ENCODE measurements at regions not wholly inside any gene's neighbourhood (a gene's known extent, or its start where the extent isn't known, plus 50 kb on each side); places are given as distances from the start of the nearest gene placed in this dataset.

GRCh38 chr3:29072611-29073010 is 208.3 kb upstream of the RBMS3 start:
- no peak for DNase-seq

- DNase-seq, result no peak
Measured at GRCh38 chr3:29077356-29077755, 203.5 kb upstream of the RBMS3 start.

GRCh38 chr3:29079358-29079757 is 201.5 kb upstream of the RBMS3 start:
- no peak for DNase-seq

GRCh38 chr3:29080967-29081366 is 199.9 kb upstream of the RBMS3 start:
- DNase-seq, result no peak

- DNase-seq, result no peak
Measured at GRCh38 chr3:29083081-29083480, 197.8 kb upstream of the RBMS3 start.

GRCh38 chr3:29083676-29084075 is 197.2 kb upstream of the RBMS3 start:
- no peak for DNase-seq

- no peak for DNase-seq
Measured at GRCh38 chr3:29088579-29088978, 192.3 kb upstream of the RBMS3 start.

GRCh38 chr3:29090912-29091597 is 189.8 kb upstream of the RBMS3 start:
- no peak for DNase-seq

DNA sequence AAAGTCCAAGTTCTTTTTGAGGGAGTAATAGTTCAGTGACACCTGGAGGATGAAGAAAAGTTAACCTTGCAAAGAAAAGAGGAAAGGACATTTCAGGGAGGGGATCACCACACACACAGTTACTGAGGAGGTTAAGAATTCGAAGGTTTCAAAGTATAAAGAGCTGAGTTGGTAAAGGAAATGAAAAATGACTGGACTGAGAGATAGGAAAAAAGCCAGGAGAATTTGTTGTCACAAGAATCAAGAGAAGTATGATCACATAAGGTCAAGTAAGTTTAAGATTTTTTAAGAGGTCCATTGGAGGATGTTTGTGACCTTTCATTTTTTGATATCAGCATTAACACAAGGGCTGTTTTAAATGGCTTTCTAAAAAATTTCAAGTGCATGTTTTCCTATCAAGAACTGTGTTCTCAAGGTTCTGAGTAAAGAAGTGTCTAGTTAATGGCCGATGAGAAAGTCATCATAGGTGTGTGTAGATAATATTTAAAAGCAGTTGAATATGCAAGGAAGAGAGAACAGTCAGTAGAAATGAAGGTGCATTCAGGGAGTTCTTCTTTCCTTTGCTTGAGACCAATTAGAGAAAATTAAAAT is 189.2 kb upstream of the RBMS3 start:
- DNase-seq, result no peak

GRCh38 chr3:29092348-29092747 is 188.5 kb upstream of the RBMS3 start:
- DNase-seq, result no peak

GRCh38 chr3:29099296-29099695 is 181.6 kb upstream of the RBMS3 start:
- DNase-seq, result no peak

DNA sequence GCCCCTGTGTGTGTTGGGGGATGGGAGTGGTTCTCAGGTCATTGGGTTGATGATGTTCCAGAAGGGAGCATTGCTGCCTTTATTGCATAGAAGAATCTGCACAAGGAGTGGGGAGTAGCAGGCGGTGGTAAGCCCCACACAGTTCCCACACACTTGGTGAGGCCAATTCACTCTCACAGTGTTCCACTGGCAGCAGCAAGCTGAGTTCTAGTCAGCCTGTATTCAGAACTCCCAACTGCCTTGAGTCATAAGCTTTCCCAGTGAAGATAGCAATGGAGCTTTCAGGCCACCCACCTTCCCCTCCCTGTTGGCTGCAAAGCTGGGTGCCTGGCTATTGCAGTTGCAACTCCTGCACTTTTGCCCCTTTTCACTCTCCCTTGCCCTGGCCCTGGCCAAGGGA is 181.1 kb upstream of the RBMS3 start:
- DNase-seq, result no peak

- no peak for DNase-seq
Measured at GRCh38 chr3:29100292-29100691, 180.6 kb upstream of the RBMS3 start.

DNA sequence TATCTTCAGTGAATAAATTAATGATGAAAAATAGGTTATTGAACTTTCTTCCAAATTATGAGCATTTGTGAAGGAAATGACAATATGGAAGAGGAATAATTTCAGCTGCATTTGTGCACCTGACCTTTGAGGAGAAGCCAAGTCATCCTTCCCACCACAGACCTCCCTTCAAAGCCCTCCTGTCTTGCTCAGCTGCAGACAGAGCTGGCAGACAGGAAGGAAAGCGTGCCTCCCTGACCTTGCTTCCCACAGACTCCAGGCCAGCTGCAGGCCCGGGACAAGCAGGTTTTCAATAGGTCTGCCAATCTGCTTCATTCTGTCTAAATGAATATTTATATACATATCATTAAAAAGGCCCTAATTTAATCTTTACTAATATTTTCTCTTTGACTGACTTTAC is 152.9 kb upstream of the RBMS3 start:
- DNase-seq, result no peak

- no peak for DNase-seq
Measured at GRCh38 chr3:29137601-29138000, 143.3 kb upstream of the RBMS3 start.

- DNase-seq, result no peak
Measured at GRCh38 chr3:29138171-29138570, 142.7 kb upstream of the RBMS3 start.

DNA sequence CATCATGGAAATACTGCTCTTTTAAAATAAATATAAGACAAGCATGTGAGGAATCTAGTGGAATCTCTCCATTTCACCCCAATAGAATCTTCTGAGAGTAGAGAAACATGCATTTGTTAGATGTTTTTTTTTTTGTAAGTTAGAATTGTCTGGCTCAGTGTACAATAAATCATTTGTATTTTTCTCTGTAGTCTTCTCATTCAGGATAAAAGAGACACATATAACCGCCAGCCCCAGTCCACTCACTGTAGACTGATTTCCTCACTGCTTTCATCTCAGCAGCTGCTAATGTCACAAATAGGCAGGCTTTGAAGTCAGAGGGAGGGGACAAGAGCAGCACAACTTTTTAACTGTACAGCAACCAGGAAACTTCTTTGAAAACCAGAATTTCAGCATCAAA is 140.2 kb upstream of the RBMS3 start:
- DNase-seq, result no peak

GRCh38 chr3:29141197-29141917 is 139.5 kb upstream of the RBMS3 start:
- no peak for DNase-seq

GRCh38 chr3:29141918-29142275 is 139.0 kb upstream of the RBMS3 start:
- DNase-seq, result no peak

GRCh38 chr3:29143151-29143550 is 137.7 kb upstream of the RBMS3 start:
- no peak for DNase-seq

DNA sequence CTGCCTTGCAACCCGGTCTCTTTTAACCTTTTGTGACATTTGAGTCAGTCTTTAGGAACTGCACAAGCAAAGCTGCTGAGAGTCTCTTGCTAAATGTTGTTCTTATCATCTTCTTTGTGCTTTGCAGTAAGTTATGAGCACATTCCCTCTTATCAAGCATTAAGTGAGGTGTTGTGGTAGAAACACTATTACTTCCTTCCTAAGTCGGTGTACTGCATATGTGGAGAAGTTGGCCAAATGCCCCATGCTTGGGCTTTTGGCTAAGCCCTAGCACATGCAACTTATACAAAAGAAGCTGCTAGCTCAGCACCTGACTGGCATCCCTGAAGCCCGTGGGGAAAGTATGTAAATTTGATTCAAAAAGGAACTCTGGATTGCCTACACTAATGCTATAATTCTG is 136.5 kb upstream of the RBMS3 start:
- DNase-seq, result no peak

DNA sequence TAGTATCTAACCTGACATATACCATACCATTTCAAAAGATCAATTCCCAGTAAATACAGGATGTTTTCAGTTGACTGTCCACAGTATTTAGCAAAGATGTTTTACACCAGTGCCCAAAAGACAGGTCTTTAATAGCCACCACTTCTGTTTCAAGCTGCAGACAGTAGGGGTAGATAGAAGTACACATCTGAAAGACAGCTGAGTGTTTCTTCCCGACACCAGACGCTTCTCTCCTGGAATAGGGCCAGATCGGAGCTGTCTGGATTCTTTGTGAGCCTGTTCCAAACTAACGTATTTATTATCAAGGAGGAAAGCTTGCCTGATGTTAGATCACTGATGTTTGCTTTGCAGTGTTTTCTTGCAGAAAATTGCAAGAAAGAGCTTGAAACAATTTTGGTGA is 136.1 kb upstream of the RBMS3 start:
- no peak for DNase-seq

DNA sequence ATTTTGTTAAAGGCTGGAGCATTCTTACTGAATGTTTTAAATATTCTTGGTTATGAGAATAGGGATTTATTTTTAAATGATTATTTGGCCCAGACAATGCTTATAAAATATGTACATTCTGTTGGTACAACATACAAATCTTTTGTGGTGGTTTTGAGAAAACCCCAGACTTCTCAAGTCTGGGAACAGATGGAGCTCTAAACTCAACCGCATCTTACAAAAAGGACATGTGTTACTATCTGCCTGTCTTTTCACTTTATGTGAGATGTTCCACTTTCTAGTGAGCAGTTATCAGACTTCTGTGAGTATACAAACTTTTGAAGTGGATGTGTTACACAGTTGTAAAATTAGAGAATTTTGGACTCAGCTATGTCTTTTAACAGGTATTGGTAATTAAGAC is 135.5 kb upstream of the RBMS3 start:
- no peak for DNase-seq

GRCh38 chr3:29152379-29152778 is 128.5 kb upstream of the RBMS3 start:
- no peak for DNase-seq

DNA sequence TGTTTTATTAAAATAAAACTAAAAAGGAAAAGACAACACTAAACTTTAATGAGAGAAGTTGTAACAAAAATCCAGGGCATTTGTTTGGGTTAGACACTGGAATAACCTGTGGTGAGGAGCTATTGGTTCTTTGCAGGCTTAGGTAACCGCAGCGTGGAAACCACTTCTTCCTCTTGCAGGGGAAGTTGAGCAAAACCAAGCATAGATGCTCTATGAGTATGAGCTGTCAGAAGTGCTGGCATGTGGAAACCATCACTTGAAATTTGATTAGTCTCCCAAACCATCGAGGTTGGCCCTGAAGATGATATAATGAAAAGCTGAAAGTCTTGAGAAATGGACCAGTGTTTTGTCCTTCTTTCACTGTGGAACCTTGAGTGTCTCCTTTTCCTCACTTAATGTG is 127.1 kb upstream of the RBMS3 start:
- DNase-seq, result no peak
